HEK293 (cell line): ENCODE measurements at regions not wholly inside any gene's neighbourhood (a gene's known extent, or its start where the extent isn't known, plus 50 kb on each side); places are given as distances from the start of the nearest gene placed in this dataset.

ENCODE experiments used
- CTCF ChIP-seq: fragments of 450-650 bp; formaldehyde crosslinking; IDR thresholded peaks from 2 replicates; pipeline ENCODE4 v1.5.1; 2016; ENCODE audit warnings: missing biosample characterization, missing genetic modification characterization
- GFI1B ChIP-seq: fragments of 450-650 bp; formaldehyde crosslinking; IDR thresholded peaks from 2 replicates; pipeline ENCODE4 v1.5.1; 2016; ENCODE audit warnings: missing biosample characterization, missing genetic modification characterization
- HIC1 ChIP-seq: fragments of 450-650 bp; formaldehyde crosslinking; IDR thresholded peaks from 2 replicates; pipeline ENCODE4 v1.5.1; 2016; ENCODE audit warnings: missing biosample characterization, missing genetic modification characterization
- REST ChIP-seq: fragments of 450-650 bp; formaldehyde crosslinking; IDR thresholded peaks from 2 replicates; pipeline ENCODE4 v1.5.1; 2016; ENCODE audit warnings: missing biosample characterization, missing genetic modification characterization
- SALL2 ChIP-seq: fragments of 450-650 bp; formaldehyde crosslinking; IDR thresholded peaks from 2 replicates; pipeline ENCODE4 v1.5.0; 2017; ENCODE audit warnings: missing biosample characterization, mild to moderate bottlenecking, missing genetic modification characterization, borderline replicate concordance
- ZFP41 ChIP-seq: fragments of 450-650 bp; formaldehyde crosslinking; IDR thresholded peaks from 2 replicates; pipeline ENCODE4 v1.5.1; 2016; ENCODE audit warnings: missing biosample characterization, missing genetic modification characterization, borderline replicate concordance
- ZNF24 ChIP-seq: fragments of 450-650 bp; formaldehyde crosslinking; IDR thresholded peaks from 2 replicates; pipeline ENCODE4 v1.5.1; 2016; ENCODE audit warnings: missing biosample characterization, missing genetic modification characterization
- ZNF274 ChIP-seq, 2 experiments: fragments of 200-500 bp in 1 of 2; fragments of 450-650 bp in 1 of 2; sonication (Bioruptor generic) in 1 of 2; formaldehyde crosslinking in 1 of 2; IDR thresholded peaks; 2 replicates each; pipeline versions ENCODE4 v1.5.1 to v1.6.1; 2014 to 2016; ENCODE audit warnings: borderline replicate concordance in 1 of 2, inconsistent platforms in 1 of 2, low read length in 1 of 2, missing biosample characterization in 1 of 2, missing genetic modification characterization in 1 of 2
- ZNF324 ChIP-seq: fragments of 450-650 bp; formaldehyde crosslinking; IDR thresholded peaks from 2 replicates; pipeline ENCODE4 v1.5.1; 2016; ENCODE audit warnings: missing biosample characterization, missing genetic modification characterization
- ZNF362 ChIP-seq: fragments of 450-650 bp; formaldehyde crosslinking; IDR thresholded peaks from 2 replicates; pipeline ENCODE4 v1.5.1; 2016; ENCODE audit warnings: missing biosample characterization, missing genetic modification characterization
- ZNF529 ChIP-seq: fragments of 450-650 bp; formaldehyde crosslinking; IDR thresholded peaks from 2 replicates; pipeline ENCODE4 v1.5.1; 2017; ENCODE audit warnings: missing genetic modification characterization, missing biosample characterization; ENCODE audit not compliant: insufficient replicate concordance
- ZNF664 ChIP-seq: fragments of 450-650 bp; formaldehyde crosslinking; IDR thresholded peaks from 2 replicates; pipeline ENCODE4 v1.5.1; 2016; ENCODE audit warnings: missing biosample characterization, missing genetic modification characterization
- ZNF776 ChIP-seq: fragments of 450-650 bp; formaldehyde crosslinking; IDR thresholded peaks from 2 replicates; pipeline ENCODE4 v1.5.0; 2017; ENCODE audit warnings: missing biosample characterization, missing genetic modification characterization, borderline replicate concordance
- ZNF843 ChIP-seq: fragments of 450-650 bp; formaldehyde crosslinking; IDR thresholded peaks from 2 replicates; pipeline ENCODE4 v1.5.1; 2016; ENCODE audit warnings: missing biosample characterization, missing genetic modification characterization

GRCh38 chr20:58072695-58073671 is 155.5 kb downstream of the ANKRD60 start:
- TF ChIP-seq CTCF (no peak), SALL2 (tag by site-specific recombination) (no peak), GFI1B (no peak), ZNF843 (no peak), ZNF24 (tag by site-specific recombination) (no peak), ZNF274 (IDR thresholded peaks at IDR 0.05; ENCODE audit: low read length) (no peak), ZNF274 (tag by site-specific recombination; IDR thresholded peaks at IDR 0.05; ENCODE audit: borderline replicate concordance) (no peak), REST (tag by site-specific recombination) (no peak), ZFP41 (tag by site-specific recombination) (no peak), ZNF664 (no peak), ZNF362 (tag by site-specific recombination) (no peak), HIC1 (tag by site-specific recombination) (no peak), ZNF324 (no peak), ZNF776 (tag by site-specific recombination) (no peak), ZNF529 (tag by site-specific recombination) (no peak)
